SK-N-SH (cell line): ENCODE measurements at regions not wholly inside any gene's neighbourhood (a gene's known extent, or its start where the extent isn't known, plus 50 kb on each side); places are given as distances from the start of the nearest gene placed in this dataset.
"Not testable (repeated sequence)": the region's sequence is repeated elsewhere in the genome, so short reads cannot be mapped to it uniquely, and the experiment has no call there.

Experiments
- CTCF ChIA-PET: fragments of 300-600, 350-600 bp; formaldehyde crosslinking; extraction: SDS; loops from one replicate; lab custom pipeline; 2021; lab: Yijun Ruan, JAX
- POLR2A ChIA-PET: fragments of 350-600 bp; sonication (Branson Sonifier 250); formaldehyde crosslinking; extraction: SDS; loops from one replicate; lab custom pipeline; 2020; ENCODE audit warnings: antibody characterized with exemption, inconsistent platforms; lab: Yijun Ruan, JAX
- DNase-seq: peaks from one replicate; pipeline ENCODE4 v3.0.0; 2012
- H2AFZ ChIP-seq: fragments of 200-600 bp; sonication (generic); 2 replicates; pipeline ENCODE4 v1.8.1; 2016; ENCODE audit warnings: antibody characterized with exemption, mild to moderate bottlenecking, low read depth
- H3F3A ChIP-seq: fragments of 200-600 bp; sonication (generic); replicated peaks from 2 replicates; pipeline ENCODE3; 2016; ENCODE audit warnings: antibody characterized with exemption, mild to moderate bottlenecking; ENCODE audit not compliant: insufficient read depth
- H3K27ac ChIP-seq, 2 experiments: fragments of 200-500 bp in 1 of 2; fragments of 200-600 bp in 1 of 2; sonication (Bioruptor generic) in 1 of 2; sonication (generic), shearing (Covaris generic) in 1 of 2; 2 replicates each; pipeline versions ENCODE4 v1.5.1 to v1.6.1; 2014 to 2016; ENCODE audit warnings: low read depth in 2 of 2, inconsistent platforms in 1 of 2, low read length in 1 of 2, mild to moderate bottlenecking in 1 of 2, mixed read lengths in 1 of 2
- H3K27me3 ChIP-seq: fragments of 200-600 bp; sonication (generic), shearing (Covaris generic); 2 replicates; pipeline ENCODE4 v1.6.1; 2016; ENCODE audit warnings: mixed run types; ENCODE audit not compliant: insufficient read depth
- H3K36me3 ChIP-seq, 2 experiments: fragments of 200-500 bp in 1 of 2; fragments of 200-600 bp in 1 of 2; sonication (Bioruptor generic) in 1 of 2; sonication (generic) in 1 of 2; replicated peaks in 1 of 2; 2 replicates each; pipeline versions ENCODE3 to v1.5.1; 2014 to 2016; ENCODE audit warnings: low read length in 1 of 2, mild to moderate bottlenecking in 1 of 2; ENCODE audit not compliant: insufficient read depth in 2 of 2, control insufficient read depth in 1 of 2
- H3K4me1 ChIP-seq, 2 experiments: fragments of 200-500 bp in 1 of 2; fragments of 200-600 bp in 1 of 2; sonication (Bioruptor generic) in 1 of 2; sonication (generic), shearing (Covaris generic) in 1 of 2; 2 replicates each; pipeline versions ENCODE4 v1.5.1 to v1.6.1; 2014 to 2016; ENCODE audit warnings: low read depth in 1 of 2, low read length in 1 of 2, mixed run types in 1 of 2; ENCODE audit not compliant: insufficient read depth in 2 of 2, control insufficient read depth in 1 of 2
- H3K4me2 ChIP-seq: fragments of 200-600 bp; sonication (generic), shearing (Covaris generic); 2 replicates; pipeline ENCODE4 v1.6.1; 2017; ENCODE audit warnings: mixed run types
- H3K4me3 ChIP-seq, 2 experiments: fragments of 200-500 bp in 1 of 2; fragments of 200-600 bp in 1 of 2; sonication (Bioruptor generic) in 1 of 2; sonication (generic), shearing (Covaris generic) in 1 of 2; 2 replicates each; pipeline versions ENCODE4 v1.5.1 to v1.8.1; 2014 to 2016; ENCODE audit warnings: low read depth in 2 of 2, inconsistent platforms in 1 of 2, low read length in 1 of 2, mild to moderate bottlenecking in 1 of 2, mixed read lengths in 1 of 2, moderate library complexity in 1 of 2
- H3K79me2 ChIP-seq: fragments of 200-600 bp; sonication (generic); 2 replicates; pipeline ENCODE4 v1.8.1; 2017; ENCODE audit warnings: mild to moderate bottlenecking; ENCODE audit not compliant: insufficient read depth
- H3K9ac ChIP-seq: fragments of 200-600 bp; sonication (generic); 2 replicates; pipeline ENCODE4 v1.6.1; 2017; ENCODE audit warnings: mixed run types
- H3K9me2 ChIP-seq: fragments of 200-600 bp; sonication (generic); 2 replicates; pipeline ENCODE4 v1.6.1; 2017; ENCODE audit warnings: mixed run types
- H3K9me3 ChIP-seq: fragments of 200-600 bp; sonication (generic); 2 replicates; pipeline ENCODE4 v1.6.1; 2017; ENCODE audit warnings: mixed run types, mild to moderate bottlenecking, moderate library complexity
- H4K20me1 ChIP-seq: fragments of 200-600 bp; sonication (generic); 2 replicates; pipeline ENCODE4 v1.6.1; 2017; ENCODE audit warnings: mild to moderate bottlenecking, mixed run types; ENCODE audit not compliant: insufficient read depth
- EP300 ChIP-seq, 2 experiments: IDR thresholded peaks; 2 replicates each; pipeline versions ENCODE4 v1.4.0 to v1.6.1; 2012; ENCODE audit warnings: borderline replicate concordance in 1 of 2, low read depth in 1 of 2, low read length in 1 of 2
- FOSL2 ChIP-seq: IDR thresholded peaks from 2 replicates; pipeline ENCODE4 v1.4.0; 2012; ENCODE audit warnings: low read depth, mild to moderate bottlenecking, moderate library complexity, borderline replicate concordance
- FOXM1 ChIP-seq: IDR thresholded peaks from 2 replicates; pipeline ENCODE4 v1.4.0; 2012; ENCODE audit warnings: low read depth, mild to moderate bottlenecking
- JUND ChIP-seq: IDR thresholded peaks from 2 replicates; pipeline ENCODE4 v1.4.0; 2012
- MEF2A ChIP-seq: IDR thresholded peaks from 2 replicates; pipeline ENCODE4 v1.4.0; 2012; ENCODE audit warnings: low read depth, borderline replicate concordance
- TCF12 ChIP-seq: IDR thresholded peaks from 2 replicates; pipeline ENCODE4 v1.4.0; 2012
- TEAD4 ChIP-seq: IDR thresholded peaks from 2 replicates; pipeline ENCODE4 v1.4.0; 2012; ENCODE audit warnings: mild to moderate bottlenecking, borderline replicate concordance; ENCODE audit not compliant: insufficient read depth
- YY1 ChIP-seq: IDR thresholded peaks from 2 replicates; pipeline ENCODE4 v1.4.0; 2012; ENCODE audit warnings: low read depth, mild to moderate bottlenecking
- WGBS: methylation state at CpG from one replicate; pipeline ENCODE4 v1.1.6; 2017; ENCODE audit warnings: low lambda C conversion rate; 5-methylcytosine and 5-hydroxymethylcytosine counted together
- TF ChIP-seq, protein P1 (sequence below): IDR thresholded peaks from 2 replicates; pipeline ENCODE4; 2012
- TF ChIP-seq, protein P2 (sequence below): IDR thresholded peaks from 2 replicates; pipeline ENCODE4 v1.4.0; 2012; ENCODE audit warnings: low read depth
- TF ChIP-seq, protein P3 (sequence below): fragments of 150-350 bp; IDR thresholded peaks from 2 replicates; pipeline ENCODE4 v1.6.1; 2017; ENCODE audit warnings: antibody characterized with exemption, low read length, low read depth, borderline replicate concordance
- TF ChIP-seq, protein P4 (sequence below): IDR thresholded peaks from 2 replicates; pipeline ENCODE4 v1.6.1; 2012; ENCODE audit warnings: mild to moderate bottlenecking, low read depth, low read length, moderate library complexity

DNA sequence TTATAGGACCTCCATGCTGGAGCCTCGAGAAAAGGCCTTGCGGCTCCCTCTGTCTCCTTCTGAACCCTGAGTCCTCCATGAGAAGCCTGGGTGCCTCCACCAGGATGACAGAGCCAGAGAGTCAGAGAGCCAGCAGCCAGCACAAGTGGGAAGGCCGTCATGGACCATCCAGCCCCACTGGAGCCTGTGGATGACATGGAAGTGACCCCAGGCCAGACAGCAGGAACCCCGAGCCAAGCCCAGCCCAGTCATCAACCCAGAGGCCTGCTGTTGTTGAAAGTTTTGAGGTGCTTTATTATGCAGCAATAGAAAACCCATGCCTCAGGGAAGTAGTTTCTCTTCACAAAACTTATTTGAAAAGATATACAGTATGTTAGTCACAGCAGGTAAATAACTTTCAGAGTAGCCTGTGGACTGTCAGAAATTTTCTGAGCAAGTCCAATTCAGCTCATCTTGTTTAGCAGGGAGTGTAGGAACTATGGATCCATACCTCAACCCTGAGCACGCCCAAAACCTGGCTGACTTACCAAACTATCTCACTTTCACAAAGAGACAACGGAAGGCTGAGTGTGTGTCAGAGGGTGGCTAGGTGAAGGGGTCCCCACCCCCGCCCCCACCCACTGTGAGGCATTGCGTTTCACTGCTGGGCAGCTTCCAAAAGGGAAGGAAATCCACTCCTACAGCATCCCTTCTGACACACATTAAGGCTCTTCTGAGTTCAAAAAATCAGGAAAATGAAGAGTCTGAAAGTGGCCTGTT, 79.9 kb upstream of the NDUFV2 start (continued):
- TF ChIP-seq, protein P1, sequence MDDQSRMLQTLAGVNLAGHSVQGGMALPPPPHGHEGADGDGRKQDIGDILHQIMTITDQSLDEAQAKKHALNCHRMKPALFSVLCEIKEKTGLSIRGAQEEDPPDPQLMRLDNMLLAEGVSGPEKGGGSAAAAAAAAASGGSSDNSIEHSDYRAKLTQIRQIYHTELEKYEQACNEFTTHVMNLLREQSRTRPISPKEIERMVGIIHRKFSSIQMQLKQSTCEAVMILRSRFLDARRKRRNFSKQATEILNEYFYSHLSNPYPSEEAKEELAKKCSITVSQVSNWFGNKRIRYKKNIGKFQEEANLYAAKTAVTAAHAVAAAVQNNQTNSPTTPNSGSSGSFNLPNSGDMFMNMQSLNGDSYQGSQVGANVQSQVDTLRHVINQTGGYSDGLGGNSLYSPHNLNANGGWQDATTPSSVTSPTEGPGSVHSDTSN: no peak
- TF ChIP-seq FOXM1 (no peak), EP300 (IDR thresholded peaks at IDR 0.05; ENCODE audit: borderline replicate concordance in 1 of 2, low read depth in 1 of 2, low read length in 1 of 2) (no peak), YY1 (no peak), TEAD4 (no peak)
- TF ChIP-seq, protein P2, sequence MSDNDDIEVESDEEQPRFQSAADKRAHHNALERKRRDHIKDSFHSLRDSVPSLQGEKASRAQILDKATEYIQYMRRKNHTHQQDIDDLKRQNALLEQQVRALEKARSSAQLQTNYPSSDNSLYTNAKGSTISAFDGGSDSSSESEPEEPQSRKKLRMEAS: no peak
- TF ChIP-seq, protein P3, sequence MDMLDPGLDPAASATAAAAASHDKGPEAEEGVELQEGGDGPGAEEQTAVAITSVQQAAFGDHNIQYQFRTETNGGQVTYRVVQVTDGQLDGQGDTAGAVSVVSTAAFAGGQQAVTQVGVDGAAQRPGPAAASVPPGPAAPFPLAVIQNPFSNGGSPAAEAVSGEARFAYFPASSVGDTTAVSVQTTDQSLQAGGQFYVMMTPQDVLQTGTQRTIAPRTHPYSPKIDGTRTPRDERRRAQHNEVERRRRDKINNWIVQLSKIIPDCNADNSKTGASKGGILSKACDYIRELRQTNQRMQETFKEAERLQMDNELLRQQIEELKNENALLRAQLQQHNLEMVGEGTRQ: no peak

DNA sequence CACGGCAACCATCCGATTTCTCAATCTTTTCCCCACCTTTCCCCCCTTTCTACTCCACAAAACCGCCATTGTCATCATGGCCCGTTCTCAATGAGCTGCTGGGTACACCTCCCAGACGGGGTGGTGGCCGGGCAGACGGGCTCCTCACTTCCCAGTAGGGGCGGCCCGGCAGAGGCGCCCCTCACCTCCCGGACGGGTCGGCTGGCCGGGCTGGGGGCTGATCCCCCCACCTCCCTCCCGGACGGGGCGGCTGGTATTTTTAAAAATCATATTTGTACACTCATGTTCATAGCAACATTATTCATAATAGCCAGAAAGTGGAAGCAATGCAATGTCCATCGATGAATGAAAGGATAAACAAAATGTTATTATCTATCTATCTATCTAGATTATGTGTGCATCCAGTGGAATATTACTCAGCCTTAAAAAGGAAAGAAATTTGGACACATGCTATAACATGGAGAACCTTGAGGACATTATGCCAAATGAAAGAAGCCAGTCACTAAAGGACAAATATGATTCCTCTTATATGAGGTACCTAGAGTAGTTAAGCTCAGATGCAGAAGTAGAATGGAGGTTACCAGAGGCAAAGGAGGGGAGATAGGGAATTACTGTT, 78.4 kb upstream of the NDUFV2 start:
- H3K36me3 ChIP-seq, H3F3A ChIP-seq, H2AFZ ChIP-seq, H4K20me1 ChIP-seq, H3K27ac ChIP-seq, POLR2A ChIA-PET, H3K27me3 ChIP-seq, CTCF ChIA-PET, DNase-seq, H3K4me2 ChIP-seq, H3K9me3 ChIP-seq, H3K9me2 ChIP-seq, H3K4me3 ChIP-seq, H3K4me1 ChIP-seq, H3K79me2 ChIP-seq, H3K9ac ChIP-seq: not testable (repeated sequence)
- WGBS: 93% methylated on average over 13 of the region's 18 CpGs

DNA sequence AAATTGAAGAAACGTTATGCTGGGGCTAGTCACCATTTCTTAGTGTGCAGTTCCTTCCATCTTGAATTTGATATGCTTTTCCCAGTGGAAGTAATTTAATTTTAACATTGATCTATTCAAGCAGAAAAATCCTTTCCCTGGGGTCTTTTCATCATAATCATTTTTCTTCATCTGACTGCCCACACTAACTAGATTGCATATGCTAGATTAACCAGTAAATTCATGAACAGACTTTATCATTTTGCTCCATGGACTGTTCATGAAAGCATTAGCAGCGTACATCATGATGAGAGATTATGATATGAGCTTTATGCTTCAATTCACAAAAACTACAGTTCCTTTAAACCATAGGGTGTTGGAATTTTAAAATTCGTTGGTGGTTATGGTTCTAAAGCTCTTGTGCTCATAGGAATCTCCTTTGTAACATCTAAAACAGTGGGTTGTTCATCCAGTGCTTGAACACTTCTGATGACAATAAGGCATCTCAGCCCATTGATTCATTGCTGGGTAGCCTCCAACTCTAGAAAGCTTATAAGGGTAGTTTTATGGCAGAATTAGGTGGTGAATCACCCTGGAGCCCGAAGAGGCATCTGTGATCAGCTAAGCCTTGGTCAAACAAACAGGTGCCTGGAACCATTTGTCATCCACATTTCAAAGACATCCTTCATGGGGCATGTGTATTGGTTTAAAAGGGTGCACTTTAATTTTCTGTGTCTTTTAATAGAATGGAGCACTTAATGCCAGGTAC, 77.2 kb upstream of the NDUFV2 start:
- H3K9me3 ChIP-seq: no peaks in the 10 kb centered on the region
- H3K27ac ChIP-seq: no peak overlapping the region
- no peaks in the 10 kb centered on the region for H3K9me2 ChIP-seq
- no peaks in the 10 kb centered on the region for H3K27me3 ChIP-seq
- WGBS: 20% methylated on average over 4 of the region's 4 CpGs
- no peaks in the 10 kb centered on the region for H3F3A ChIP-seq
- POLR2A ChIA-PET: no interaction called here
- H3K4me2 ChIP-seq: no peak overlapping the region
- H3K9ac ChIP-seq: no peak overlapping the region
- no peaks in the 10 kb centered on the region for H3K79me2 ChIP-seq
- H3K4me3 ChIP-seq: no peak overlapping the region
- H2AFZ ChIP-seq: no peak overlapping the region
- no peak for DNase-seq
- CTCF ChIA-PET: no interaction called here
- no peaks in the 10 kb centered on the region for H3K4me1 ChIP-seq
- H4K20me1 ChIP-seq: no peaks in the 10 kb centered on the region
- H3K36me3 ChIP-seq: no peaks in the 10 kb centered on the region
- TF ChIP-seq, protein P4, sequence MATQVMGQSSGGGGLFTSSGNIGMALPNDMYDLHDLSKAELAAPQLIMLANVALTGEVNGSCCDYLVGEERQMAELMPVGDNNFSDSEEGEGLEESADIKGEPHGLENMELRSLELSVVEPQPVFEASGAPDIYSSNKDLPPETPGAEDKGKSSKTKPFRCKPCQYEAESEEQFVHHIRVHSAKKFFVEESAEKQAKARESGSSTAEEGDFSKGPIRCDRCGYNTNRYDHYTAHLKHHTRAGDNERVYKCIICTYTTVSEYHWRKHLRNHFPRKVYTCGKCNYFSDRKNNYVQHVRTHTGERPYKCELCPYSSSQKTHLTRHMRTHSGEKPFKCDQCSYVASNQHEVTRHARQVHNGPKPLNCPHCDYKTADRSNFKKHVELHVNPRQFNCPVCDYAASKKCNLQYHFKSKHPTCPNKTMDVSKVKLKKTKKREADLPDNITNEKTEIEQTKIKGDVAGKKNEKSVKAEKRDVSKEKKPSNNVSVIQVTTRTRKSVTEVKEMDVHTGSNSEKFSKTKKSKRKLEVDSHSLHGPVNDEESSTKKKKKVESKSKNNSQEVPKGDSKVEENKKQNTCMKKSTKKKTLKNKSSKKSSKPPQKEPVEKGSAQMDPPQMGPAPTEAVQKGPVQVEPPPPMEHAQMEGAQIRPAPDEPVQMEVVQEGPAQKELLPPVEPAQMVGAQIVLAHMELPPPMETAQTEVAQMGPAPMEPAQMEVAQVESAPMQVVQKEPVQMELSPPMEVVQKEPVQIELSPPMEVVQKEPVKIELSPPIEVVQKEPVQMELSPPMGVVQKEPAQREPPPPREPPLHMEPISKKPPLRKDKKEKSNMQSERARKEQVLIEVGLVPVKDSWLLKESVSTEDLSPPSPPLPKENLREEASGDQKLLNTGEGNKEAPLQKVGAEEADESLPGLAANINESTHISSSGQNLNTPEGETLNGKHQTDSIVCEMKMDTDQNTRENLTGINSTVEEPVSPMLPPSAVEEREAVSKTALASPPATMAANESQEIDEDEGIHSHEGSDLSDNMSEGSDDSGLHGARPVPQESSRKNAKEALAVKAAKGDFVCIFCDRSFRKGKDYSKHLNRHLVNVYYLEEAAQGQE: no peak
- TF ChIP-seq TCF12: peak; percentile 52
- TF ChIP-seq FOXM1: no peak
- TF ChIP-seq JUND: peak; percentile 44
- peak; percentile 41; the same call in 1 of the 2 replicates for TF ChIP-seq FOSL2
- TF ChIP-seq, protein P1: peak; percentile 46
- no peak for TF ChIP-seq MEF2A
